ENCODE measurements at regions not wholly inside any gene's neighbourhood (a gene's known extent, or its start where the extent isn't known, plus 50 kb on each side); places are given as distances from the start of the nearest gene placed in this dataset.

DNA sequence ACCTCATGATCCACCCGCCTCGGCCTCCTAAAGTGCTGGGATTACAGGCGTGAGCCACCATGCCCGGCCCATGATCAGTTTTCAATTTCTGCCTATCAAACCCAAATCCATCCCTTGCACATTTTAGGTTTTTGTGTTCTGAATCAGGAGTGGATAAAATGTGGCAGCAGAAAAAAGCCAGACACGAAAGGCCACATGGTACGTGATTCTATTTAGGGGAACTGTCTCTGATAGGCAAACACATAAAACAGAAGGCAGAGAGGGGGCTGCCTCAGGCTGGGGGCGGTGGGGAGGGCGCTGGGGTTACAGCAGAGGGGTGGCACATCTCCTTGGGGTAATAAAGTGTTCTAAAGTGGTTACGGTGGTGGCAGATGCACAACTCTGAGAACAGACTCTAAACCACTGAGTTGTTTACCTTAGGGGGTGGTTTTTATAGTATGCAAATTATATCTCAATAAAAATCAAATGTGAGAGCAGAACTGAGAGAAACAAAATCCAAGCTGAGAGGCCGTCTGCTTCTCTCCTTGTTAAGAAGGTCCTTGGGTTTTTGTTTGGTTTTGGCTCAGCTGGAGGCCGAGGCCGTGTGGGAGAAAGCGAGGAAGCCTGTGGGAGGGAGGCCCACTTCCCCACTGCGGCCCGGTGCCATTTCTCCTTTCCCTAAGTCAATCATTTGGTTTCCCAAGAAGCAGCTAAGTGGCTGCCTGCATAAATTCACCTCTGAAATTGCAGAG, 78.0 kb downstream of the SOWAHC start:
- TF ChIP-seq, protein P1, sequence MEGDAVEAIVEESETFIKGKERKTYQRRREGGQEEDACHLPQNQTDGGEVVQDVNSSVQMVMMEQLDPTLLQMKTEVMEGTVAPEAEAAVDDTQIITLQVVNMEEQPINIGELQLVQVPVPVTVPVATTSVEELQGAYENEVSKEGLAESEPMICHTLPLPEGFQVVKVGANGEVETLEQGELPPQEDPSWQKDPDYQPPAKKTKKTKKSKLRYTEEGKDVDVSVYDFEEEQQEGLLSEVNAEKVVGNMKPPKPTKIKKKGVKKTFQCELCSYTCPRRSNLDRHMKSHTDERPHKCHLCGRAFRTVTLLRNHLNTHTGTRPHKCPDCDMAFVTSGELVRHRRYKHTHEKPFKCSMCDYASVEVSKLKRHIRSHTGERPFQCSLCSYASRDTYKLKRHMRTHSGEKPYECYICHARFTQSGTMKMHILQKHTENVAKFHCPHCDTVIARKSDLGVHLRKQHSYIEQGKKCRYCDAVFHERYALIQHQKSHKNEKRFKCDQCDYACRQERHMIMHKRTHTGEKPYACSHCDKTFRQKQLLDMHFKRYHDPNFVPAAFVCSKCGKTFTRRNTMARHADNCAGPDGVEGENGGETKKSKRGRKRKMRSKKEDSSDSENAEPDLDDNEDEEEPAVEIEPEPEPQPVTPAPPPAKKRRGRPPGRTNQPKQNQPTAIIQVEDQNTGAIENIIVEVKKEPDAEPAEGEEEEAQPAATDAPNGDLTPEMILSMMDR (IDR thresholded peaks at IDR 0.05; ENCODE audit: low read depth, low read length), result no peak
- TF ChIP-seq EZH2phosphoT487 (IDR thresholded peaks at IDR 0.05; ENCODE audit: low read depth), result no peak

Data from OCI-LY3 (cell line).